ENCODE measurements at regions not wholly inside any gene's neighbourhood (a gene's known extent, or its start where the extent isn't known, plus 50 kb on each side); places are given as distances from the start of the nearest gene placed in this dataset.
"Not testable (repeated sequence)": the region's sequence is repeated elsewhere in the genome, so short reads cannot be mapped to it uniquely, and the experiment has no call there.

DNA sequence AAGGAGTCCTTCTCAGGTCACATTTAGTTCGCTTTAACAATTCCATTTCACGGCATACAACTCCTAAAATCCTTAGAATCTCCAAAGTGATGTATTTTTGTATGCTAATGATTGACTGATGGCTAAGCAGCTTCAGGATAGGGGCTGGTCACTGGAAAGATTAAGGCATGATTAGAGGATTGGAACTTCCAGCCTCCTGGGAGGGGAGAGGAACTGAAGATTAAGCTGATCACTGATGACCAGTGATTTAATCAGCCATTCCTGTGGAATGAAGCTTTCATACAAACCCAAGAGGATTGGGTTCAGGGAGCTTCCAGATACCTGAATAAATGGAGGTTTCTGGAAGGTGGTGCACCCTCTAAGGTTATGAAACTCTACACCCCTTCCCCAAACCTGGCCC is 123.9 kb upstream of the CDK13 start:
- H3K4me2 ChIP-seq (ENCODE audit: low read length), result no peak overlapping the region
- no peaks in the 10 kb centered on the region for H3K36me3 ChIP-seq (ENCODE audit: insufficient read depth, low read length)
- no peak overlapping the region for H3K4me3 ChIP-seq (ENCODE audit: low read length)
- peaks cover 29% of the 10 kb centered on the region for H3K27me3 ChIP-seq (ENCODE audit: control insufficient read depth, insufficient read depth, low read length)
- no peaks in the 10 kb centered on the region for H3K4me1 ChIP-seq (ENCODE audit: control insufficient read depth, insufficient read depth, low read length)
- H3K9me3 ChIP-seq (replicated peaks; ENCODE audit: low read length), result no peaks in the 10 kb centered on the region
- H3K9ac ChIP-seq (ENCODE audit: low read depth, low read length), result no peak overlapping the region

DNA sequence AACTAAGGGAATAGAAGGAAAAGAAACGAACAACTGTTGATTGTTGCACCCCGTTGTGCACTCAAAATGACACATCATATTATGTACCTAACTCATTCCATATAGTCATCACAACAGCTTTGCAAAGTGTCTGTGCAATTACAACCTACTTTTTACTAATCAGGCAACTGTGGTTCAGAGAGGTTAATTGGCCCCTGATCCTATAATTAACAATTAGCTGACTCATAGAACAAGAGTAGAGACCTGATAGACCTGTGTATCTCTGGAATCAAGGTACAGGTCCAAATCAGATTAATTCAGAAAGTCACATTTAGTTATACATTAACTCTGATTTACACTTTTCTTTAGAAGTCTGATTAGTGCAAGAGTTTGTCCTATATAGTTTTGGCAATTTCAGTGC is 122.5 kb upstream of the CDK13 start:
- Histone ChIP-seq H3K36me3 (ENCODE audit: insufficient read depth, low read length) (no peaks in the 10 kb centered on the region), H3K4me3 (ENCODE audit: low read length) (no peak overlapping the region), H3K4me2 (ENCODE audit: low read length) (no peak overlapping the region), H3K4me1 (ENCODE audit: control insufficient read depth, insufficient read depth, low read length) (no peaks in the 10 kb centered on the region), H3K27me3 (ENCODE audit: control insufficient read depth, insufficient read depth, low read length) (peaks cover 21% of the 10 kb centered on the region), H3K9me3 (replicated peaks; ENCODE audit: low read length) (no peaks in the 10 kb centered on the region), H3K9ac (ENCODE audit: low read depth, low read length) (no peak overlapping the region)

DNA sequence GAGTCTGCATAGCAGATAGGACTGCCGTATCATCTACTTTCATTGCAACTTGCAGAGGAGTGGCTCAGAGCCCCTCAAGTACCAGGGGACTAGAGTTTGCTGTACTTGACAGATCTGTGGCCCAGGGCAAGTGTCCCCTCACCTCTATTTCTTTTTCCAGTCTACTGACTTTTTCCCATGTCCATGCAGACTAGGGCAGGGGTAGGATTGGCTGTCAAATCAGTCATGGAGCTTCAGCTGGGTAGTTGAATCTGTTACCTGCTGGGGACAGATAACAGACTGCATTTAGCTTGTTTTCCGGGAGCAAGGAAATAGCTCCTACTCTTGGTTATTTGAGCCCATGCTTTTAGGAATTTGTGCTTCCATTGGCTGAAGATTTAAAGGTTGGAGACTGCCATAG is 121.0 kb upstream of the CDK13 start:
- no peaks in the 10 kb centered on the region for H3K36me3 ChIP-seq (ENCODE audit: insufficient read depth, low read length)
- H3K4me1 ChIP-seq (ENCODE audit: control insufficient read depth, insufficient read depth, low read length), result no peaks in the 10 kb centered on the region
- no peak overlapping the region for H3K4me2 ChIP-seq (ENCODE audit: low read length)
- peaks cover 16% of the 10 kb centered on the region for H3K27me3 ChIP-seq (ENCODE audit: control insufficient read depth, insufficient read depth, low read length)
- H3K4me3 ChIP-seq (ENCODE audit: low read length), result no peak overlapping the region
- H3K9ac ChIP-seq (ENCODE audit: low read depth, low read length), result no peak overlapping the region
- H3K9me3 ChIP-seq (replicated peaks; ENCODE audit: low read length), result no peaks in the 10 kb centered on the region

DNA sequence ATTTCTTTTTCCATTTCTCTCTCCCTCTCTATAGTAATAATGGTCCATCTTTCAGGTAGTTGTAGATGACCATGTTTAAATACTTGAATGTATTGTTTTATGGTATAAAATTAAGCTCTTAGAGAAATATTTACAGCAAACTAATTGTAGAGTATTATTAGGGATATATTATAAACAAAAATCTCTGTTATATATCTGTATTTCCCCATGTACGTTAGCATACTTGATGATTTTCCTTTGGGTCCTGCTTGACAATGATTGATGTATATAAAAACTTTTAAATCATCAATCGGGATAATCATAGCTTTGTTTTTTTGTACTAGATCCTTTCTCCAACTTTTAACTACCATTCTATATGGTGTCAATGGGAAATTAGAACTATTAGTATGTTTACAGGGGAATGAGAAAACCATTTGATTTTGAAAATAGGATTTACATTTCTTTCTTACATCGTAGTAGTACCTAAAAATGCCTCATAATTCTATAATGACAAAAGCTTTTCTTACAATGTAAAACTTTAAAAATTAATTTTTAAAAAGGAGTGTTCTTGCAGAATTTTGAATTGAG is 117.5 kb upstream of the CDK13 start:
- peak overlapping the region; percentile 82 for H3K4me2 ChIP-seq (ENCODE audit: low read length)
- H3K27me3 ChIP-seq (ENCODE audit: control insufficient read depth, insufficient read depth, low read length), result peaks cover under 1% of the 10 kb centered on the region
- H3K9ac ChIP-seq (ENCODE audit: low read depth, low read length), result no peak overlapping the region
- H3K9me3 ChIP-seq (replicated peaks; ENCODE audit: low read length), result no peaks in the 10 kb centered on the region
- no peaks in the 10 kb centered on the region for H3K4me1 ChIP-seq (ENCODE audit: control insufficient read depth, insufficient read depth, low read length)
- H3K4me3 ChIP-seq (ENCODE audit: low read length), result peak overlapping the region; percentile 64
- no peaks in the 10 kb centered on the region for H3K36me3 ChIP-seq (ENCODE audit: insufficient read depth, low read length)

DNA sequence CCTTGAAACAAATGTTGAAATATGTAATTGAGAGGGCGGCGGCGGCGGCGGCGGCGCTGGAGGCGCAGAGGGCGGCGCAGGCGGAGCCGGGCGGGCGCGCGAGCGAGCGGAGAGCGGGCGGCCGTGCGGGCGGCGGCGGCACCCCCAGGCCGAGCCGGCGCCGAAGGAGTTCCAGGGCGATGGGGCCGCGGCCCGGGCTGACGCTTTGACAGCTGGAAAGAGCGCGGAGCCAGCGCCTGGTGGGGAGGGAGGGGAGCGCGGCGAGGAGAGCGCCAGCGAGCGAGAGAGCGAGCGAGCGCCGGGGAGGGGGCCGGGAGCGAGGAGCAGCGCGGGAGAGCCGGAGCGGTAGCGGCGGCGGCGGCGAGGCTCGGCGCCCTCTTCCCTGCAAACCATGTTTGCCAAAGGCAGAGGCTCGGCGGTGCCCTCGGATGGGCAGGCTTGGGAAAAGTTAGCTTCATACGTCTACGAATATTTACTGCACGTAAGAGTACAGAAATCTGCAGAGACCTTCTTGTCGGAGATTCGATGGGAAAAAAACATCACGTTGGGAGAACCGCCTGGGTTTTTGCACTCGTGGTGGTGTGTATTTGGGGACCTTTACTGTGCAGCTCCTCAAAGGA is 116.8 kb upstream of the CDK13 start:
- Histone ChIP-seq H3K4me2 (ENCODE audit: low read length) (peak overlapping the region; percentile 82), H3K4me3 (ENCODE audit: low read length) (peak overlapping the region; percentile 64)
- not testable (repeated sequence) for H3K9ac ChIP-seq (ENCODE audit: low read depth, low read length); H3K36me3 ChIP-seq (ENCODE audit: insufficient read depth, low read length); H3K9me3 ChIP-seq (replicated peaks; ENCODE audit: low read length); H3K4me1 ChIP-seq (ENCODE audit: control insufficient read depth, insufficient read depth, low read length); H3K27me3 ChIP-seq (ENCODE audit: control insufficient read depth, insufficient read depth, low read length)

DNA sequence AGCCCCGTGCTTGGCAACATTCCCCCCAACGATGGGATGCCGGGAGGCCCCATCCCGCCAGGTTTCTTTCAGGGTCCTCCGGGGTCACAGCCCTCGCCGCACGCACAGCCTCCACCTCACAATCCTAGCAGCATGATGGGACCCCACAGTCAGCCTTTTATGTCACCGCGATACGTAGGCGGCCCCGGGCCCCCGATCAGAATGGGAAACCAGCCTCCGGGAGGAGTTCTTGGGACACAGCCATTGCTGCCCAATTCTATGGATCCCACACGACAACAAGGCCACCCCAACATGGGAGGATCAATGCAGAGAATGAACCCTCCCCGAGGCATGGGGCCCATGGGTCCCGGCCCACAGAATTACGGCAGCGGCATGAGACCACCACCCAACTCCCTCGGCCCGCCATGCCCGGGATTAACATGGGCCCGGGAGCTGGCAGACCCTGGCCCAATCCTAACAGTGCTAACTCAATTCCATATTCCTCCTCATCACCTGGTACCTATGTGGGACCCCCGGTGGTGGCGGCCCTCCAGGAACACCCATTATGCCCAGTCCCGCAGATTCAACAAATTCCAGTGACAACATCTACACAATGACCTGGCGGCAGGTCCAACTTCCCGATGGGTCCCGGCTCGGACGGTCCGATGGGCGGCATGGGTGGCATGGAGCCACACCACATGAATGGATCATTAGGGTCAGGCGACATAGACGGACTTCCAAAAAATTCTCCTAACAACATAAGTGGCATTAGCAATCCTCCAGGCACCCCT is 116.0 kb upstream of the CDK13 start:
- peak overlapping the region; percentile 82 for H3K4me2 ChIP-seq (ENCODE audit: low read length)

DNA sequence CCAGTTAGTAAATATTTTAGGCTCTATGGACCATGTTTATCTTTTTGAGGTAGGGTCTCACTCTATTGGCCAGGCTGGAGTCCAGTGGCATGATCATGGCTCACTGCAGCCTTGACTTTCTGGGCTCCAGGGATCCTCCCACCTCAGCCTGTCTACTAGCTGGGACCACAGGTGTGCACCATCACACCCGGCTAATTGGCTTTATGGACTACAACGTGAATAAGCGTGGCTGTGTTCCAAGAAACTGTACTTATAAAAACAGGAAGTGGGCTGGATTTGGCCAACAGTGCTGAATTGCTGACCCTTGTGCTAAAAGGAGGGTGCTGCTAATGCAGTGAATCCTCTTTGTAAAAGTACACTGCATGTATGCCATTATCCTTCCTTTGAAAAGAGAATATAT is 111.7 kb upstream of the CDK13 start:
- H3K4me3 ChIP-seq (ENCODE audit: low read length), result no peak overlapping the region
- no peak overlapping the region for H3K4me2 ChIP-seq (ENCODE audit: low read length)
- no peaks in the 10 kb centered on the region for H3K9me3 ChIP-seq (replicated peaks; ENCODE audit: low read length)
- H3K36me3 ChIP-seq (ENCODE audit: insufficient read depth, low read length), result no peaks in the 10 kb centered on the region
- no peak overlapping the region for H3K9ac ChIP-seq (ENCODE audit: low read depth, low read length)
- no peaks in the 10 kb centered on the region for H3K4me1 ChIP-seq (ENCODE audit: control insufficient read depth, insufficient read depth, low read length)
- H3K27me3 ChIP-seq (ENCODE audit: control insufficient read depth, insufficient read depth, low read length), result peaks cover 13% of the 10 kb centered on the region

More for the DNA sequence above, 116.0 kb upstream of the CDK13 start:
- H3K9ac ChIP-seq (ENCODE audit: low read depth, low read length); H3K4me1 ChIP-seq (ENCODE audit: control insufficient read depth, insufficient read depth, low read length); H3K9me3 ChIP-seq (replicated peaks; ENCODE audit: low read length); H3K27me3 ChIP-seq (ENCODE audit: control insufficient read depth, insufficient read depth, low read length); H3K36me3 ChIP-seq (ENCODE audit: insufficient read depth, low read length): not testable (repeated sequence)
- peak overlapping the region; percentile 64 for H3K4me3 ChIP-seq (ENCODE audit: low read length)

DNA sequence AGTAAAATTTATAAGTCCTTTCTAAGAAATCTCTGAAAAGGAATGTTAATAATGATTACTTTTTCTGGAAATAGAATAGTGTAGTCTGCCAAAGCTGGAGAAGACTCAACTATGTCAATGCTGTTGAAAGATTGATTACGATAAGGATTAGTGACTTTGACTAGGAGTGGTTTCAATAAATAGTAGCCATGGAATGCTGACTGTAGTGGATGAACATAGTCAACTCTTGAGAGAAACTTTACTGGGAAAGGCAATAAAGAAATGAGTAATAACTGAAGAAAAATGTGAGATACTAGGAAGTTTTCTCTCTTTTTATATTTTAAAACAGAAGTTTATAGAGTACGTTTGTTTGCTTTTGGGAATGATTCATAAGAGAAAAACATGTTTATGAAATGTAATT is 105.0 kb upstream of the CDK13 start:
- no peaks in the 10 kb centered on the region for H3K4me1 ChIP-seq (ENCODE audit: control insufficient read depth, insufficient read depth, low read length)
- H3K36me3 ChIP-seq (ENCODE audit: insufficient read depth, low read length), result no peaks in the 10 kb centered on the region
- no peak overlapping the region for H3K4me2 ChIP-seq (ENCODE audit: low read length)
- peaks cover 8% of the 10 kb centered on the region for H3K27me3 ChIP-seq (ENCODE audit: control insufficient read depth, insufficient read depth, low read length)
- H3K9ac ChIP-seq (ENCODE audit: low read depth, low read length), result no peak overlapping the region
- no peaks in the 10 kb centered on the region for H3K9me3 ChIP-seq (replicated peaks; ENCODE audit: low read length)
- no peak overlapping the region for H3K4me3 ChIP-seq (ENCODE audit: low read length)

DNA sequence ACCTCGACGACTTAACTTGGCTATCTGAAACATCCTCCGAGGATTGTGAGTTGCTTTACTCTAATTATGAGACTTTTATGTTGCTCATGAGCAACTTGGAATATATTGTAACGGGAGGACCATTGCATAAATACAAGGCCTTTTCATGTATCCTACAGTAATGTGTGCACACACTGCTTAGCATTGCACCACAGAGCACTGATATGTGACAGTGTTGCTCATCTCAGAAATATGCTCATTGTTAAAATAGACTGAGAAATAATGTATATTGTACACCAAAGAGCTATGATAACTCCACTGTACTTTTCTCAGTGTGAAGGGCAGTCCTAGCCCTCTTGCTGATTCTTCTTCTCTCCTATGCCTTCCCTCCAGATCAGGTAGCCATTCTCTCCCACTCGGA is 102.8 kb upstream of the CDK13 start:
- Histone ChIP-seq H3K4me2 (ENCODE audit: low read length) (no peak overlapping the region), H3K4me3 (ENCODE audit: low read length) (no peak overlapping the region), H3K9ac (ENCODE audit: low read depth, low read length) (no peak overlapping the region), H3K36me3 (ENCODE audit: insufficient read depth, low read length) (no peaks in the 10 kb centered on the region), H3K4me1 (ENCODE audit: control insufficient read depth, insufficient read depth, low read length) (no peaks in the 10 kb centered on the region), H3K9me3 (replicated peaks; ENCODE audit: low read length) (no peaks in the 10 kb centered on the region), H3K27me3 (ENCODE audit: control insufficient read depth, insufficient read depth, low read length) (peaks cover 4% of the 10 kb centered on the region)

DNA sequence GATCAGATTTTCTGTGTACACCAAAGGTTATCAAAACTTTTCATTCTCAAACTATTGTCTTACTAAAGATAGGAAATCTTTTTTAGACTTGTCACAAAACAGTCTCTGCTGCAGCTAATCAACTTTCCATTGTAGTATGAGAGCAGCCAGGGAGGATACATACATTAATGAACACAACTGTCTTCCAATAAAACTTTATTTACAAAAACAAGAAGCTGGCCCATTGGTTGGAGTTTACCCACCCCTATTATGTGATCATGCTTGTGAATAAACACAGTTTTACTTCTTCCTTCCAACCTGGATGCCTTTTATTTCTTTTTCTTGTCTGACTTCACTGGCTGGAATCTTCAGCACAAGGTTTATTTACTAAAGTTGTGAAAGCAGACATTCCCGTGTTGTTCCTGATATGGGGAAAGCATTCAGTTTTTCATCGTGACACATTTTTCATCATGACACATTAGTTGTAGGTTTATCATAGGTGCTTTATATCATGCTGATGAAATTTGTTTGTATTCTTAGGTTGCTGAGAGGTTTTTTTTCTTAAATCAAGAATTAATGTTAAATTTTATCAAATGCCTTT is 98.5 kb upstream of the CDK13 start:
- Histone ChIP-seq H3K27me3 (ENCODE audit: control insufficient read depth, insufficient read depth, low read length) (peaks cover 11% of the 10 kb centered on the region), H3K4me1 (ENCODE audit: control insufficient read depth, insufficient read depth, low read length) (no peaks in the 10 kb centered on the region), H3K4me2 (ENCODE audit: low read length) (no peak overlapping the region), H3K4me3 (ENCODE audit: low read length) (no peak overlapping the region), H3K36me3 (ENCODE audit: insufficient read depth, low read length) (no peaks in the 10 kb centered on the region), H3K9me3 (replicated peaks; ENCODE audit: low read length) (no peaks in the 10 kb centered on the region), H3K9ac (ENCODE audit: low read depth, low read length) (no peak overlapping the region)

DNA sequence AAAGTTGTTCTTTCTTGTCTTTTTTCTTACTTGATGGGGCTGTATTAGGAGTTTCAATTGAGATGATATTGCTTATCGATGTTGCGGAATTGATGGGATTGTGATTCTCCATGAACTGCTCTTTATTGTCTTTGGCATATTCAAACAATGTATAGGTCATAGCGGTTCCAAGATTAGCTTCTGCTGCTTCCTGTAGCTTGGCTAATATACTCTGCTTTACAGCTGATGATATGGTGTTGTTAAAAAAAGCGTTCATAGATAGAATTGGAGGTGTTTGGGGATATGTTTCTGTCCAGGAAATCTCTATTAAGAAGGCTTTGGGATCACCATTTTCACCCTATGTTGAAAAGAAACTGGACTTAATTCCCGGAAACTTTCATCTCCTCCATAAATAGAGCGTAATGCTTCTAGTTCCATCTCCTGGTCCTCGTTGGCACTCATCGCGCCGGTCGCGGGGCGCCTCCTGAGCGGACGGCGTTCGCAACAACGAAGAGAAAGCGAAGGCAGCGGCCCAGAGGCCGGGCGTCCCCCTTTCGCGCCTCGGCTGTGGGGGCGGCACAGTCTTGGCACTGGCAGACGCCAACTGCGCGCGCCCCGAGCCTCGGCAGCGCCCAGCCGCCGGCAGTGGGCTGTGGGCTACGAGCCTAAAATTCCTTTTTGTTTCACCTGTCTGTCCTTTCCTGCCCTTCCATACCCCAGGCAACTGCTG is 95.3 kb upstream of the CDK13 start:
- not testable (repeated sequence) for H3K4me1 ChIP-seq (ENCODE audit: control insufficient read depth, insufficient read depth, low read length); H3K36me3 ChIP-seq (ENCODE audit: insufficient read depth, low read length); H3K9ac ChIP-seq (ENCODE audit: low read depth, low read length); H3K9me3 ChIP-seq (replicated peaks; ENCODE audit: low read length)
- peaks cover 11% of the 10 kb centered on the region for H3K27me3 ChIP-seq (ENCODE audit: control insufficient read depth, insufficient read depth, low read length)
- H3K4me2 ChIP-seq (ENCODE audit: low read length), result peak overlapping the region; percentile 67
- peak overlapping the region; percentile 57 for H3K4me3 ChIP-seq (ENCODE audit: low read length)

Data from skeletal muscle satellite cell (primary cell).